Type B pancreatic cell (in vitro differentiated cells): ENCODE measurements at regions not wholly inside any gene's neighbourhood (a gene's known extent, or its start where the extent isn't known, plus 50 kb on each side); places are given as distances from the start of the nearest gene placed in this dataset.

ENCODE experiments used
- DNase-seq: peaks from one replicate; pipeline ENCODE4 v3.0.0; 2021; ENCODE audit warnings: mixed read lengths; ENCODE audit not compliant: unreplicated experiment; ENCODE audit errors: extremely low spot score
- H3K27ac Mint-ChIP-seq: 2 replicates; pipeline ENCODE4 v1.8.0; 2021; ENCODE audit warnings: mild to moderate bottlenecking, mixed read lengths
- H3K27me3 Mint-ChIP-seq: 2 replicates; pipeline ENCODE4 v1.8.0; 2021; ENCODE audit warnings: mixed read lengths
- H3K36me3 Mint-ChIP-seq: 2 replicates; pipeline ENCODE4 v1.8.0; 2021; ENCODE audit warnings: mixed read lengths
- H3K4me1 Mint-ChIP-seq: one replicate; pipeline ENCODE4 v1.8.0; 2021; ENCODE audit warnings: mixed read lengths; ENCODE audit not compliant: unreplicated experiment
- H3K4me3 Mint-ChIP-seq: 2 replicates; pipeline ENCODE4 v1.8.0; 2021; ENCODE audit warnings: mild to moderate bottlenecking, mixed read lengths
- H3K9me3 Mint-ChIP-seq: 2 replicates; pipeline ENCODE4 v1.8.0; 2021; ENCODE audit warnings: mixed read lengths
- CTCF ChIP-seq: fragments of 200-600 bp; sonication (generic); conservative IDR thresholded peaks from 2 replicates; pipeline ENCODE4 v1.5.0; 2021; ENCODE audit warnings: antibody characterized with exemption, mild to moderate bottlenecking

- H3K4me3 Mint-ChIP-seq = no peak overlapping the region
- peaks cover 5% of the 10 kb centered on the region for H3K9me3 Mint-ChIP-seq
- H3K27me3 Mint-ChIP-seq = no peaks in the 10 kb centered on the region
- H3K4me1 Mint-ChIP-seq = no peaks in the 10 kb centered on the region
- no peak for TF ChIP-seq CTCF
- H3K27ac Mint-ChIP-seq = no peak overlapping the region
- no peaks in the 10 kb centered on the region for H3K36me3 Mint-ChIP-seq
- no peak for DNase-seq
These were observed 98.4 kb upstream of the IL15 start for GRCh38 chr4:141538001-141538400.

- Mint-ChIP-seq H3K36me3 (no peaks in the 10 kb centered on the region), H3K9me3 (peaks cover 5% of the 10 kb centered on the region), H3K27ac (no peak overlapping the region), H3K27me3 (no peaks in the 10 kb centered on the region), H3K4me1 (no peaks in the 10 kb centered on the region), H3K4me3 (no peak overlapping the region)
- DNase-seq = no peak
- TF ChIP-seq CTCF = no peak
These were observed 95.7 kb upstream of the IL15 start for GRCh38 chr4:141540643-141541042.

DNA sequence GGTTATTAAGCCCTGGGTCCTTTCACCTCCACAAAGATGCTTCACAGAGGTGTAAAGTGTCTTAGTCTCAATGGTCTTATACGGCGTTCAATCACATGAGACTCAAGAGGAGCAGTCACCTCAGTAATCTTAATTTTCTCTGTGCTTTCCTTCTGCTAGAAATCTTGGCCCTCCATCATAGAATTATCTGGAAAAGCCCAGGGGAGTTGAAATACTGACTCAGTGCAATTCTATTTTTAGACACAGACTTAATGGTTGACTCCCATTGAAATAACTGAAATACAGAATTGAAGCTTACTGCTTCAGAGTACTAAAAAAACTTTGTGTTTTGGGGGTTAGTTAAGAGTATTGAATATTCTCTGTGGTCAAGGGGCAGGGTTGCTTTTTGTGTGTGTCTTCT is 94.5 kb upstream of the IL15 start:
- Mint-ChIP-seq H3K4me3 (no peak overlapping the region), H3K4me1 (no peaks in the 10 kb centered on the region), H3K27me3 (no peaks in the 10 kb centered on the region), H3K9me3 (peaks cover 5% of the 10 kb centered on the region), H3K36me3 (no peaks in the 10 kb centered on the region), H3K27ac (no peak overlapping the region)
- TF ChIP-seq CTCF = no peak
- DNase-seq = no peak

GRCh38 chr4:141543176-141543575 is 93.2 kb upstream of the IL15 start:
- no peak for TF ChIP-seq CTCF
- no peak overlapping the region for H3K27ac Mint-ChIP-seq
- H3K27me3 Mint-ChIP-seq = no peaks in the 10 kb centered on the region
- no peak overlapping the region for H3K4me3 Mint-ChIP-seq
- no peak for DNase-seq
- no peaks in the 10 kb centered on the region for H3K9me3 Mint-ChIP-seq
- H3K36me3 Mint-ChIP-seq = no peaks in the 10 kb centered on the region
- no peaks in the 10 kb centered on the region for H3K4me1 Mint-ChIP-seq

GRCh38 chr4:141543706-141544105 is 92.7 kb upstream of the IL15 start:
- H3K4me3 Mint-ChIP-seq = no peak overlapping the region
- no peak for TF ChIP-seq CTCF
- DNase-seq = no peak
- no peaks in the 10 kb centered on the region for H3K36me3 Mint-ChIP-seq
- no peaks in the 10 kb centered on the region for H3K4me1 Mint-ChIP-seq
- H3K27ac Mint-ChIP-seq = no peak overlapping the region
- no peaks in the 10 kb centered on the region for H3K9me3 Mint-ChIP-seq
- H3K27me3 Mint-ChIP-seq = no peaks in the 10 kb centered on the region

- Mint-ChIP-seq H3K4me1 (no peaks in the 10 kb centered on the region), H3K27ac (no peak overlapping the region), H3K27me3 (no peaks in the 10 kb centered on the region), H3K36me3 (no peaks in the 10 kb centered on the region), H3K9me3 (no peaks in the 10 kb centered on the region), H3K4me3 (no peak overlapping the region)
- no peak for DNase-seq
- TF ChIP-seq CTCF = no peak
These were observed 87.6 kb upstream of the IL15 start for GRCh38 chr4:141548791-141549190.
